Central memory CD8-positive, alpha-beta T cell (primary cell): ENCODE measurements at regions not wholly inside any gene's neighbourhood (a gene's known extent, or its start where the extent isn't known, plus 50 kb on each side); places are given as distances from the start of the nearest gene placed in this dataset.

Experiments used
- ATAC-seq: fragments of 150-1000 bp; cut with Tn5 transposase; replicated peaks from 2 replicates; pipeline ENCODE4 v1.10.0; 2022; ENCODE audit warnings: mild to moderate bottlenecking, moderate FRiP score, moderate number of reproducible peaks; ENCODE audit not compliant: poor library complexity, severe bottlenecking; ENCODE audit errors: extremely low read depth
- DNase-seq, 2 donors: peaks; one replicate each; pipeline ENCODE4 v3.0.0; 2021; ENCODE audit warnings: low spot score in 2 of 2
- H3K27ac Mint-ChIP-seq: one replicate; pipeline ENCODE4 v1.8.0; 2022; ENCODE audit warnings: low read depth, mild to moderate bottlenecking, moderate library complexity, mixed read lengths
- H3K27me3 Mint-ChIP-seq: one replicate; pipeline ENCODE4 v1.8.0; 2022; ENCODE audit warnings: mixed read lengths
- H3K36me3 Mint-ChIP-seq: one replicate; pipeline ENCODE4 v1.8.0; 2022; ENCODE audit warnings: mild to moderate bottlenecking, moderate library complexity, mixed read lengths; ENCODE audit not compliant: insufficient read depth
- H3K4me1 Mint-ChIP-seq: one replicate; pipeline ENCODE4 v1.8.0; 2022; ENCODE audit warnings: mixed read lengths
- H3K4me3 Mint-ChIP-seq: one replicate; pipeline ENCODE4 v1.8.0; 2022; ENCODE audit warnings: mild to moderate bottlenecking, moderate library complexity, mixed read lengths
- H3K9me3 Mint-ChIP-seq: one replicate; pipeline ENCODE4 v1.8.0; 2022; ENCODE audit warnings: mixed read lengths

DNA sequence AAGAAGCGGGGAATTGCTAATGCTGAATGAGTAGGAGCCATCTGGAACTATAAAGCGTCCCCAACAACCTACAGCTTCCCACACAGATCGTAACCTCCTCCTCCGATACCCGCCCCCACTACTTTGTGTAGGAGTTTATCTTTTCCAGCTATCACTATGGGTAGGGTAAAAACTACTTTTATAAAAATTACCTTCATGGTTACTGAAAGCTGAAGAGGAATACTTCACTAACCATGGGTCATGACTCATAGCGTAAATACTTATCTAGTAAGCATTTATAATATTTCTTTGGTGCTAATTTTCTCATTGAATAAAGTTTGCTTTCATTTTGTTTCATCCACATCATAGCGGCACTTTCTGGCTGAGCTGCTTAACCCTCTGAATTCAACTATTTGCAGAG is 79.4 kb upstream of the TNIP3 start:
- ATAC-seq (peak; percentile 75), DNase-seq (no peak)
- no peaks in the 10 kb centered on the region for H3K36me3 Mint-ChIP-seq
- H3K4me1 Mint-ChIP-seq = peaks cover 18% of the 10 kb centered on the region
- no peaks in the 10 kb centered on the region for H3K9me3 Mint-ChIP-seq
- H3K4me3 Mint-ChIP-seq = peak overlapping the region; percentile 74
- peak overlapping the region; percentile 85 for H3K27ac Mint-ChIP-seq
- no peaks in the 10 kb centered on the region for H3K27me3 Mint-ChIP-seq

- H3K27ac Mint-ChIP-seq = no peak overlapping the region
- no peak overlapping the region for H3K4me3 Mint-ChIP-seq
- no peaks in the 10 kb centered on the region for H3K9me3 Mint-ChIP-seq
- no peak for DNase-seq
- ATAC-seq = no peak
- H3K27me3 Mint-ChIP-seq = no peaks in the 10 kb centered on the region
- H3K36me3 Mint-ChIP-seq = no peaks in the 10 kb centered on the region
- H3K4me1 Mint-ChIP-seq = peaks cover 18% of the 10 kb centered on the region
Measured at GRCh38 chr4:121242188-121242750, 78.1 kb upstream of the TNIP3 start.

DNA sequence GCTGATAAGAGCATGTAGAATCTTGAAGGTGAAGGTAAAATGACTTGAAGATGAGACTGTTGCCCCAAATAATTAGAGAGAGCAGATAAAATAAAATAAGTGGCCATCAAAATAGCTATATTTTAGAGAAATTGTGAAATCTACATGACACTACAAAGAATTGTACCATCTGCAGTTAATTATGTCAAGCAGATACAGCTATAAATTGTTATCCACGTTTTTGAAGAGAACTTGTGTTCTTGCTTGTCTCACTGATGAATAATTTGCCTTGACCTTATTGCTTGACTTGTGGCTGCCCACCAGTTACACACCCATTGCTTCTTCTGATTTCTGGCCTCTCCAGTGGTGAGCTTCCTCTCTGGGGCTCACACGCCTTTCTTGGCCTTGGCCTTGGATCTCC is 75.8 kb upstream of the TNIP3 start:
- Mint-ChIP-seq H3K27ac (no peak overlapping the region), H3K4me3 (no peak overlapping the region), H3K9me3 (no peaks in the 10 kb centered on the region), H3K4me1 (peaks cover 18% of the 10 kb centered on the region), H3K36me3 (no peaks in the 10 kb centered on the region), H3K27me3 (no peaks in the 10 kb centered on the region)
- DNase-seq (no peak), ATAC-seq (no peak)

DNA sequence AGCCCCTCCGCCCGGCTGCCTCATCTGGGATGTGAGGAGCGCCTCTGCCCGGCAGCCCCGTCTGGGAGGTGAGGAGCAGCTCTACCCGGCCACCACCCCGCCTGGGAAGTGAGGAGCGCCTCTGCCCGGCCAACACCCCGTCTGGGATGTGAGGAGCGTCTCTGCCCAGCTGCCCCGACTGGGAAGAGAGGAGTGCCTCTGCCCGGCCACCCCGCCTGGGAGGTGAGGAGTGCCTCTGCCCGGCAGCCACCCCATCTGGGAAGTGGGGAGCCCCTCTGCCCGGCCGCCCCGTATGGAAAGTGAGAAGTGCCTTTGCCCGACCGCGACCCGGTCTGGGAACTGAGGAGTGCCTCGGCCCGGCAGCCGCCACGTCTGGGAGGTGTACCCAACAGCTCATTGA is 74.3 kb upstream of the TNIP3 start:
- no peaks in the 10 kb centered on the region for H3K36me3 Mint-ChIP-seq
- peaks cover 11% of the 10 kb centered on the region for H3K4me1 Mint-ChIP-seq
- DNase-seq (no peak), ATAC-seq (no peak)
- H3K27me3 Mint-ChIP-seq = no peaks in the 10 kb centered on the region
- H3K4me3 Mint-ChIP-seq = no peak overlapping the region
- H3K9me3 Mint-ChIP-seq = no peaks in the 10 kb centered on the region
- no peak overlapping the region for H3K27ac Mint-ChIP-seq

GRCh38 chr4:121237069-121237399 is 72.9 kb upstream of the TNIP3 start:
- H3K4me3 Mint-ChIP-seq = no peak overlapping the region
- no peaks in the 10 kb centered on the region for H3K9me3 Mint-ChIP-seq
- H3K27ac Mint-ChIP-seq = no peak overlapping the region
- no peaks in the 10 kb centered on the region for H3K36me3 Mint-ChIP-seq
- H3K27me3 Mint-ChIP-seq = no peaks in the 10 kb centered on the region
- DNase-seq = no peak
- no peak for ATAC-seq
- H3K4me1 Mint-ChIP-seq = peaks cover 4% of the 10 kb centered on the region

- H3K4me1 Mint-ChIP-seq = no peaks in the 10 kb centered on the region
- no peak overlapping the region for H3K4me3 Mint-ChIP-seq
- H3K9me3 Mint-ChIP-seq = no peaks in the 10 kb centered on the region
- no peak overlapping the region for H3K27ac Mint-ChIP-seq
- no peaks in the 10 kb centered on the region for H3K36me3 Mint-ChIP-seq
- H3K27me3 Mint-ChIP-seq = no peaks in the 10 kb centered on the region
- ATAC-seq (no peak), DNase-seq (no peak)
Measured at GRCh38 chr4:121236353-121237068, 72.4 kb upstream of the TNIP3 start.

DNA sequence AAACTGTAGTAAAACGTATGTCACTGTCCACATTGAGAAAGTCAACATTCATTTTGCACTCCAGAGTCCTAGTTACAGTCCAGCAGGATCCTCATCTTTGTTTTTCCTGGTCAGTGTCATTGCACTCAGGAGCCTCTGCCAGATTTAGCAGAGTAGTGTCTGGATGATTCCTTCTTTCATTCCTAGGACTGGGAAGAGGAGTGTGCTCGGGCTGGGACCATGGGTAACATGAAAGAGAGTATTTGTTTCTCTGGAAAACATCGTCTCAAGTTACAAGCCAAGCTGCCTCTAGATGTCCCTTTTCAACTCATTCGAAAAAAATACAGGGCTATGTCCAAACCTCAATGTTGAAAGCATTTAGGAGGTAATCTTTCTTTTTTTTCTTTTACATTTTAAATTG is 69.9 kb upstream of the TNIP3 start:
- Mint-ChIP-seq H3K9me3 (no peaks in the 10 kb centered on the region), H3K27me3 (no peaks in the 10 kb centered on the region), H3K4me1 (no peaks in the 10 kb centered on the region), H3K27ac (no peak overlapping the region), H3K4me3 (no peak overlapping the region), H3K36me3 (no peaks in the 10 kb centered on the region)
- DNase-seq = no peak
- ATAC-seq = no peak

- no peak for ATAC-seq
- no peaks in the 10 kb centered on the region for H3K9me3 Mint-ChIP-seq
- H3K27me3 Mint-ChIP-seq = no peaks in the 10 kb centered on the region
- no peak overlapping the region for H3K27ac Mint-ChIP-seq
- no peak overlapping the region for H3K4me3 Mint-ChIP-seq
- H3K4me1 Mint-ChIP-seq = peaks cover 18% of the 10 kb centered on the region
- H3K36me3 Mint-ChIP-seq = peaks cover 1% of the 10 kb centered on the region
- DNase-seq = no peak
Measured at GRCh38 chr4:121229993-121230392, 65.9 kb upstream of the TNIP3 start.

- H3K4me3 Mint-ChIP-seq = no peak overlapping the region
- H3K36me3 Mint-ChIP-seq = peaks cover 1% of the 10 kb centered on the region
- peaks cover 19% of the 10 kb centered on the region for H3K4me1 Mint-ChIP-seq
- no peaks in the 10 kb centered on the region for H3K9me3 Mint-ChIP-seq
- no peak overlapping the region for H3K27ac Mint-ChIP-seq
- no peaks in the 10 kb centered on the region for H3K27me3 Mint-ChIP-seq
- ATAC-seq = no peak
- no peak for DNase-seq
Measured at GRCh38 chr4:121228848-121229247, 64.7 kb upstream of the TNIP3 start.

GRCh38 chr4:121227341-121227792 is 63.2 kb upstream of the TNIP3 start:
- Mint-ChIP-seq H3K36me3 (peaks cover 1% of the 10 kb centered on the region), H3K27ac (peak overlapping the region; percentile 85), H3K4me1 (peaks cover 25% of the 10 kb centered on the region), H3K9me3 (no peaks in the 10 kb centered on the region), H3K27me3 (no peaks in the 10 kb centered on the region), H3K4me3 (peak overlapping the region; percentile 64)
- ATAC-seq = peak; percentile 76
- DNase-seq = no peak

DNA sequence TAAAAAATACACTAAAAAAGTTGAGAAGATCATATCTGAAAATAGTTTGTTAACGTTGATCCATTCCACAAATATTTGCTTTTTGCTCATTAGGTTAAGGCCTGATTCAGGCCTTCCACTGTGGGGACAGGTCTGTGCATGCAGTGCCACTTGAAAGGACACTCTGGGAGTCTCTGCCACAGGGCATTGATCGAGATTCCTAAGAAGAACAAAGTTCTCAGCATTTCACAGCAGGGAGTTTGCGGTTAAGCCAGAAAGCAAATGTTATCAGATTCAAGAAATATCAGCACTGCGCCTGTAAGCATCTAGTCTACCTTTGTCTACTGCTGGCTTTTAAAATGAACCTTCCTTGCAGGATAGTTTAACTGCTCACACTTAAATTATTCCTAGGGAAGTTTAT is 62.2 kb upstream of the TNIP3 start:
- peak overlapping the region; percentile 64 for H3K4me3 Mint-ChIP-seq
- peaks cover 25% of the 10 kb centered on the region for H3K4me1 Mint-ChIP-seq
- H3K27me3 Mint-ChIP-seq = no peaks in the 10 kb centered on the region
- H3K9me3 Mint-ChIP-seq = no peaks in the 10 kb centered on the region
- no peak for ATAC-seq
- H3K36me3 Mint-ChIP-seq = peaks cover 2% of the 10 kb centered on the region
- H3K27ac Mint-ChIP-seq = peak overlapping the region; percentile 91
- DNase-seq = no peak

DNA sequence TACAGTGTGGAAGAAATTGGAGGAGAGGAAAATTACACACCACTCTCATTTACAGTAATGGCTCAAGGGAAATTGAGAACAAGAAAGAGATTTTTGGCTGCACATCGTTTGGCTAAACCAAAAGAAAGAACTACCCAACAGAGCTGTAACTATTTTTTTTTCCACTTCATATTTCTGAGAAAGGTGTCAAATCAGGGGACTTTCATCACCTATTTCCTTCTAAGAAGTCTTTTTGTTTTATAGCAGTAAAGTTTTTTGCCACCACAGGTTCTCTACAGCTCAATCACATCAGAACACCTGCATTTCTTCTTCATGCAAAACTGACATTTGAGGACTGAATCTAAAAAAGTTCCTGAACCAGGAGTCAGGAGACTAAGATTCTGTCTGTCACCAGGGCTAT is 57.5 kb upstream of the TNIP3 start:
- H3K27ac Mint-ChIP-seq = peak overlapping the region; percentile 39
- peak overlapping the region; percentile 8 for H3K4me3 Mint-ChIP-seq
- ATAC-seq = peak; percentile 61
- H3K27me3 Mint-ChIP-seq = no peaks in the 10 kb centered on the region
- no peak for DNase-seq
- H3K36me3 Mint-ChIP-seq = peaks cover 4% of the 10 kb centered on the region
- H3K4me1 Mint-ChIP-seq = peaks cover 42% of the 10 kb centered on the region
- peaks cover 5% of the 10 kb centered on the region for H3K9me3 Mint-ChIP-seq

- Mint-ChIP-seq H3K4me3 (peak overlapping the region; percentile 8), H3K27ac (peak overlapping the region; percentile 39)
Measured at GRCh38 chr4:121221201-121221600, 57.1 kb upstream of the TNIP3 start.

More at GRCh38 chr4:121221201-121221600, 57.1 kb upstream of the TNIP3 start:
- DNase-seq (no peak), ATAC-seq (no peak)
- Mint-ChIP-seq H3K27me3 (no peaks in the 10 kb centered on the region), H3K36me3 (peaks cover 5% of the 10 kb centered on the region), H3K9me3 (peaks cover 5% of the 10 kb centered on the region), H3K4me1 (peaks cover 44% of the 10 kb centered on the region)
